CD4-positive, alpha-beta T cell treated with Interleukin-2 at 100 ng/mL for 4 hours (primary cell): ENCODE measurements at regions not wholly inside any gene's neighbourhood (a gene's known extent, or its start where the extent isn't known, plus 50 kb on each side); places are given as distances from the start of the nearest gene placed in this dataset.

Experiments
- DNase-seq: peaks from one replicate; pipeline ENCODE4 v3.0.0-alpha.2; 2020; ENCODE audit warnings: low spot score

- no peak for DNase-seq
Observed at GRCh38 chr2:74036010-74036409, 51.3 kb downstream of the TET3 start.

- no peak for DNase-seq
Observed at GRCh38 chr2:74036450-74037195, 51.9 kb downstream of the TET3 start.

GRCh38 chr2:74037379-74037860 is 52.7 kb downstream of the TET3 start:
- DNase-seq: no peak

- DNase-seq: no peak
Observed at GRCh38 chr2:74039611-74040010, 54.9 kb downstream of the TET3 start.

GRCh38 chr2:74041182-74041581 is 56.5 kb downstream of the TET3 start:
- no peak for DNase-seq

GRCh38 chr2:74041726-74042125 is 57.0 kb downstream of the TET3 start:
- DNase-seq: no peak

- no peak for DNase-seq
Observed at GRCh38 chr2:74042606-74043005, 57.9 kb downstream of the TET3 start.

- DNase-seq: no peak
Observed at GRCh38 chr2:74043345-74044329, 58.9 kb downstream of the TET3 start.

GRCh38 chr2:74044999-74045398 is 60.3 kb downstream of the TET3 start:
- no peak for DNase-seq

GRCh38 chr2:74045454-74045853 is 60.7 kb downstream of the TET3 start:
- DNase-seq: no peak

- no peak for DNase-seq
Observed at GRCh38 chr2:74046441-74046840, 61.7 kb downstream of the TET3 start.

- DNase-seq: no peak
Observed at GRCh38 chr2:74047152-74047551, 62.4 kb downstream of the TET3 start.

GRCh38 chr2:74048147-74048546 is 63.4 kb downstream of the TET3 start:
- DNase-seq: no peak

- no peak for DNase-seq
Observed at GRCh38 chr2:74048843-74049519, 64.3 kb downstream of the TET3 start.

GRCh38 chr2:74050151-74050550 is 65.4 kb downstream of the TET3 start:
- no peak for DNase-seq

- DNase-seq: no peak
Observed at GRCh38 chr2:74051504-74051903, 66.8 kb downstream of the TET3 start.

GRCh38 chr2:74052732-74053710 is 68.3 kb downstream of the TET3 start:
- peak; percentile 38 for DNase-seq

GRCh38 chr2:74053959-74054715 is 69.4 kb downstream of the TET3 start:
- DNase-seq: no peak

GRCh38 chr2:74059137-74059775 is 74.5 kb downstream of the TET3 start:
- DNase-seq: no peak

- no peak for DNase-seq
Observed at GRCh38 chr2:74063486-74063885, 78.8 kb downstream of the TET3 start.
